Endothelial cell of umbilical vein (primary cell): ENCODE measurements at regions not wholly inside any gene's neighbourhood (a gene's known extent, or its start where the extent isn't known, plus 50 kb on each side); places are given as distances from the start of the nearest gene placed in this dataset.

Source experiments
- BruUV-seq: library from RNA; stranded (reverse); fragments of 400-500 nt; replicated peaks from 2 replicates; lab custom pipeline; 2021; lab: Mats Ljungman, UMichigan
- CTCF ChIA-PET: fragments of 300-600, 350-600 bp; sonication (Branson Sonifier 250); formaldehyde crosslinking; loops from one replicate; lab custom pipeline; 2021; ENCODE audit warnings: antibody characterized with exemption, inconsistent platforms; lab: Charles Lee
- POLR2A ChIA-PET: fragments of 300-600, 350-600 bp; sonication (Branson Sonifier 250); formaldehyde crosslinking; loops from one replicate; lab custom pipeline; 2021; ENCODE audit warnings: antibody characterized with exemption, inconsistent platforms; lab: Charles Lee
- DNase-seq: peaks from one replicate; pipeline ENCODE4 v3.0.0-alpha.2; 2011; ENCODE audit warnings: low read depth, low spot score
- FAIRE-seq: peaks from 2 replicates; lab custom pipeline; 2011; peaks lifted over from hg19 to GRCh38; lab: Jason Lieb, UNC
- H2AFZ ChIP-seq: 2 replicates; pipeline ENCODE4 v1.6.0; 2012; ENCODE audit warnings: low read depth, low read length, control low read depth, inconsistent platforms
- H3K27ac ChIP-seq: 2 replicates; pipeline ENCODE4 v1.5.1; 2011; ENCODE audit warnings: low read depth, mild to moderate bottlenecking, control low read depth, low read length, moderate library complexity; ENCODE audit not compliant: insufficient read depth
- H3K27me3 ChIP-seq, 2 experiments: 2 replicates each; pipeline versions ENCODE4 v1.6.0 to v1.6.1; 2011; ENCODE audit warnings: low read length in 2 of 2, mixed read lengths in 1 of 2; ENCODE audit not compliant: control insufficient read depth in 2 of 2, insufficient read depth in 2 of 2
- H3K36me3 ChIP-seq, 2 experiments: 2 replicates in 1 of 2; 3 replicates in 1 of 2; pipeline ENCODE4 v1.5.1; 2011; ENCODE audit warnings: low read length in 2 of 2, mild to moderate bottlenecking in 1 of 2, moderate library complexity in 1 of 2; ENCODE audit not compliant: control insufficient read depth in 2 of 2, insufficient read depth in 2 of 2; ENCODE audit errors: extremely low read depth in 1 of 2
- H3K4me1 ChIP-seq: 3 replicates; pipeline ENCODE4 v1.5.1; 2011; ENCODE audit warnings: mild to moderate bottlenecking, low read length; ENCODE audit not compliant: control insufficient read depth, insufficient read depth; ENCODE audit errors: extremely low read depth
- H3K4me2 ChIP-seq: 2 replicates; pipeline ENCODE4 v1.6.1; 2011; ENCODE audit warnings: low read length, control low read depth, mixed read lengths; ENCODE audit not compliant: insufficient read depth
- H3K4me3 ChIP-seq, 3 experiments: fragments of 200-600 bp in 1 of 3; sonication (generic), shearing (Covaris generic) in 1 of 3; replicated peaks in 1 of 3; 2 replicates each; pipeline ENCODE4 v1.5.1; 2011 to 2016; ENCODE audit warnings: control low read depth in 3 of 3, low read length in 3 of 3, mild to moderate bottlenecking in 2 of 3, inconsistent platforms in 1 of 3, low read depth in 1 of 3, moderate library complexity in 1 of 3; ENCODE audit not compliant: insufficient read depth in 1 of 3
- H3K79me2 ChIP-seq: 2 replicates; pipeline ENCODE4 v1.6.0; 2012; ENCODE audit warnings: low read length, inconsistent platforms; ENCODE audit not compliant: control insufficient read depth, insufficient read depth
- H3K9ac ChIP-seq: replicated peaks from 2 replicates; pipeline ENCODE3; 2011; ENCODE audit warnings: low read length, control low read depth; ENCODE audit not compliant: insufficient read depth; ENCODE audit errors: extremely low read depth
- H3K9me1 ChIP-seq: replicated peaks from 3 replicates; pipeline ENCODE4 v1.6.0; 2011; ENCODE audit warnings: mild to moderate bottlenecking, low read length; ENCODE audit not compliant: control insufficient read depth, insufficient read depth; ENCODE audit errors: extremely low read depth
- H3K9me3 ChIP-seq: replicated peaks from 2 replicates; pipeline ENCODE4 v1.5.1; 2012; ENCODE audit warnings: low read length, inconsistent platforms; ENCODE audit not compliant: control insufficient read depth, insufficient read depth
- H4K20me1 ChIP-seq: replicated peaks from 2 replicates; pipeline ENCODE3; 2011; ENCODE audit warnings: mild to moderate bottlenecking, low read length; ENCODE audit not compliant: control insufficient read depth, insufficient read depth; ENCODE audit errors: extremely low read depth
- EZH2 ChIP-seq: IDR thresholded peaks from 2 replicates; pipeline ENCODE4 v1.6.1; 2012; ENCODE audit warnings: borderline replicate concordance, low read depth, mild to moderate bottlenecking, moderate library complexity, low read length, inconsistent platforms; ENCODE audit not compliant: severe bottlenecking
- FOS ChIP-seq: IDR thresholded peaks from 2 replicates; pipeline ENCODE4 v1.6.1; 2011; ENCODE audit warnings: mild to moderate bottlenecking, low read length, moderate library complexity, borderline replicate concordance; ENCODE audit not compliant: insufficient read depth
- GATA2 ChIP-seq: IDR thresholded peaks from 2 replicates; pipeline ENCODE4 v1.7.0; 2011; ENCODE audit warnings: low read depth, mild to moderate bottlenecking, moderate library complexity, mixed read lengths, low read length; ENCODE audit not compliant: insufficient read length, insufficient read depth
- JUN ChIP-seq: IDR thresholded peaks from 2 replicates; pipeline ENCODE4 v1.6.1; 2011; ENCODE audit warnings: borderline replicate concordance, low read depth; ENCODE audit not compliant: insufficient read length, insufficient read depth
- MYC ChIP-seq: IDR thresholded peaks from one replicate; pipeline ENCODE4 v1.6.1; 2011; ENCODE audit warnings: mild to moderate bottlenecking, low read depth, low read length
- POLR2A ChIP-seq: IDR thresholded peaks from 2 replicates; pipeline ENCODE4 v1.6.1; 2012; ENCODE audit warnings: low read depth, mild to moderate bottlenecking, control low read depth, low read length
- POLR2AphosphoS5 ChIP-seq: IDR thresholded peaks from 2 replicates; pipeline ENCODE4 v1.6.1; 2012; ENCODE audit warnings: low read depth, mild to moderate bottlenecking, control low read depth, low read length, moderate library complexity; ENCODE audit not compliant: insufficient read depth
- dilution Hi-C: fragments of 300-500 bp; cut with MboI; formaldehyde crosslinking; loops from one replicate; pipeline ENCODE4 v1.15.0; 2019; ENCODE audit warnings: low sequenced_read_pairs; ENCODE audit not compliant: extremely low pct_ligation_motif_present
- intact Hi-C: fragments of 100-400 bp; cut with micrococcal nuclease; formaldehyde crosslinking; loops from one replicate; pipeline ENCODE4 v1.10.0; 2022
- TF ChIP-seq, protein P1 (sequence below), 2 donors: IDR thresholded peaks; 1 replicate in 1 of 2; 2 replicates in 1 of 2; pipeline ENCODE4 v1.5.1; 2011; ENCODE audit warnings: low read length in 2 of 2, mild to moderate bottlenecking in 2 of 2, moderate library complexity in 2 of 2, control low read depth in 1 of 2, inconsistent platforms in 1 of 2, low read depth in 1 of 2; ENCODE audit not compliant: insufficient read depth in 1 of 2; ENCODE audit errors: extremely low read depth in 1 of 2
- TF ChIP-seq, protein P2 (sequence below): IDR thresholded peaks from 2 replicates; pipeline ENCODE4 v1.6.1; 2011; ENCODE audit not compliant: insufficient read depth, insufficient read length

DNA sequence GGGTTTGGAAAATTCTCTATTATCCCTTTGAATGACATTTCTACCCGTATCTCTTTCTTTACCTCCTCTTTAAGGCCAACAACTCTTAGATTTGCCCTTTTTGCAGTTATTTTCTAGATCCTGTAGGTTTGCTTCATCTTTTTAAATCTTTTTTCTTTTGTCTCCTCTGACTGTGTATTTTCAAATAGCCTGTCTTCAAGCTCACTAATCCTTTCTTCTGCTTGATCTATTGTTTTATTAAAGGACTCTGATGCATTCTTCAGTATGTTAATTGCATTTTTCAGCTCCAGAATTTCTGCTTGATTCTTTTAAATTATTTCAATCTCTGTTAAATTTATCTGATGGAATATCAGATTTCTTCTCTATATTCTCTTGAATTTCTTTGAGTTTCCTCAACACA is 324.3 kb downstream of the PLA2G4A start:
- Histone ChIP-seq H4K20me1 (no peaks in the 10 kb centered on the region), H3K27ac (no peak overlapping the region), H3K27me3 (no peaks in the 10 kb centered on the region), H3K9me3 (no peaks in the 10 kb centered on the region), H3K4me2 (no peak overlapping the region), H3K36me3 (no peaks in the 10 kb centered on the region), H3K9ac (no peak overlapping the region), H3K79me2 (no peaks in the 10 kb centered on the region), H2AFZ (no peak overlapping the region), H3K4me1 (no peaks in the 10 kb centered on the region), H3K4me3 (no peak overlapping the region), H3K9me1 (no peaks in the 10 kb centered on the region)
- intact Hi-C loops (no loop called here), dilution Hi-C loops (no loop called here)
- DNase-seq (no peak), FAIRE-seq (no peak)
- BruUV-seq, result no TSS peak
- TF ChIP-seq EZH2 (no peak), JUN (no peak), FOS (no peak), POLR2AphosphoS5 (no peak), POLR2A (no peak), GATA2 (no peak), MYC (no peak)
- TF ChIP-seq, protein P1, sequence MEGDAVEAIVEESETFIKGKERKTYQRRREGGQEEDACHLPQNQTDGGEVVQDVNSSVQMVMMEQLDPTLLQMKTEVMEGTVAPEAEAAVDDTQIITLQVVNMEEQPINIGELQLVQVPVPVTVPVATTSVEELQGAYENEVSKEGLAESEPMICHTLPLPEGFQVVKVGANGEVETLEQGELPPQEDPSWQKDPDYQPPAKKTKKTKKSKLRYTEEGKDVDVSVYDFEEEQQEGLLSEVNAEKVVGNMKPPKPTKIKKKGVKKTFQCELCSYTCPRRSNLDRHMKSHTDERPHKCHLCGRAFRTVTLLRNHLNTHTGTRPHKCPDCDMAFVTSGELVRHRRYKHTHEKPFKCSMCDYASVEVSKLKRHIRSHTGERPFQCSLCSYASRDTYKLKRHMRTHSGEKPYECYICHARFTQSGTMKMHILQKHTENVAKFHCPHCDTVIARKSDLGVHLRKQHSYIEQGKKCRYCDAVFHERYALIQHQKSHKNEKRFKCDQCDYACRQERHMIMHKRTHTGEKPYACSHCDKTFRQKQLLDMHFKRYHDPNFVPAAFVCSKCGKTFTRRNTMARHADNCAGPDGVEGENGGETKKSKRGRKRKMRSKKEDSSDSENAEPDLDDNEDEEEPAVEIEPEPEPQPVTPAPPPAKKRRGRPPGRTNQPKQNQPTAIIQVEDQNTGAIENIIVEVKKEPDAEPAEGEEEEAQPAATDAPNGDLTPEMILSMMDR (IDR thresholded peaks at IDR 0.05; ENCODE audit: extremely low read depth in 1 of 2, insufficient read depth in 1 of 2, low read depth in 1 of 2, low read length in 2 of 2), result no peak
- TF ChIP-seq, protein P2, sequence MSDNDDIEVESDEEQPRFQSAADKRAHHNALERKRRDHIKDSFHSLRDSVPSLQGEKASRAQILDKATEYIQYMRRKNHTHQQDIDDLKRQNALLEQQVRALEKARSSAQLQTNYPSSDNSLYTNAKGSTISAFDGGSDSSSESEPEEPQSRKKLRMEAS, result no peak
- ChIA-PET CTCF (no interaction called here), POLR2A (no interaction called here)
